SK-N-MC (cell line): ENCODE measurements at regions not wholly inside any gene's neighbourhood (a gene's known extent, or its start where the extent isn't known, plus 50 kb on each side); places are given as distances from the start of the nearest gene placed in this dataset.

Source experiments
- EZH2 ChIP-seq: fragments of 200-600 bp; sonication (generic); IDR thresholded peaks from one replicate; pipeline ENCODE4 v1.6.1; 2017; ENCODE audit warnings: antibody characterized with exemption
- POLR2AphosphoS5 ChIP-seq: IDR thresholded peaks from 2 replicates; pipeline ENCODE4 v1.6.1; 2012; ENCODE audit warnings: mild to moderate bottlenecking, low read depth, low read length, borderline replicate concordance

DNA sequence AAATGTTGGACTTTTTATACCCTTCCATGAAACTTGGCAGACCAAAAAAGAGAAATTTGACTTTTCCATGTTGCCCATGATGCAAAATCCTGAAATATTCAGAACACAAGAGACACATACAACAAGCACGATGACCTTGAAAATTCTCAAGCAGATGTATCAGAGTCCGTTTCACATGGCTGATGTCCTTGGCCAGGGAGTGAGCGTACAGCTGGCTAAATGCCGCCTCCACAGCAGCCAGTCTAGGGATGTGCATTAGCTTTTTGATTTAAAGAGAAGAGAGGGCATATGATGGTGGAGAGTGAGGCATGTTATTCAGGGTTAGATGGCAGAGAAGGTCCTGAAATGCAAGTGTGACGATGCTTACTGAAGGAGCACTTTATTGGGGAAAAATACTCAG, 148.0 kb upstream of the SEMA6A start:
- TF ChIP-seq EZH2 (no peak), POLR2AphosphoS5 (no peak)
